Mesenteric fat pad (tissue), 1 donor: ENCODE measurements at regions not wholly inside any gene's neighbourhood (a gene's known extent, or its start where the extent isn't known, plus 50 kb on each side); places are given as distances from the start of the nearest gene placed in this dataset.
"Not testable (repeated sequence)": the region's sequence is repeated elsewhere in the genome, so short reads cannot be mapped to it uniquely, and the experiment has no call there.

ENCODE experiments used
- DNase-seq: peaks from one replicate; pipeline ENCODE4 v3.0.0-alpha.2; 2020; ENCODE audit warnings: low spot score
- donor health status: DM: yes; HTN: yes; CAD: no.

- no peak for DNase-seq
Observed at GRCh38 chr15:20369500-20369899, 172.1 kb downstream of the GOLGA6L6 start.

DNA sequence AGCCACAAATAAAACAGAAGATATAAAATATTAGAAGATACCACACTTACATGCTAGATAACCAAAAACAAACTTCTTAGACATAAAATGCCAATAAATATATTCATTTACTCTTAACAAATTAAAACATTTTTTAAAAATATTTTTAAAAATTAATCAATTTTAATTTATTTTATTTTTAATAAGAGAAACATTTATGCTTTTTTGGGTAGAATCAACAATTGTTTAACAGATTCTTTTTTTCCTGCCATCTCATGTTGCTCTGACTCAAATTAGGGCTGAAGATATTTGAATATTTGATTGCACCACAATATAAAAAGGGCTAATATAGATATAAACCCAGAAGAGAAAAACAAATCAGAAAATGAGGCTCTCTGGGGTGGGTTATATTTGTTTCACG lies 172.6 kb downstream of the GOLGA6L6 start:
- no peak for DNase-seq

DNA sequence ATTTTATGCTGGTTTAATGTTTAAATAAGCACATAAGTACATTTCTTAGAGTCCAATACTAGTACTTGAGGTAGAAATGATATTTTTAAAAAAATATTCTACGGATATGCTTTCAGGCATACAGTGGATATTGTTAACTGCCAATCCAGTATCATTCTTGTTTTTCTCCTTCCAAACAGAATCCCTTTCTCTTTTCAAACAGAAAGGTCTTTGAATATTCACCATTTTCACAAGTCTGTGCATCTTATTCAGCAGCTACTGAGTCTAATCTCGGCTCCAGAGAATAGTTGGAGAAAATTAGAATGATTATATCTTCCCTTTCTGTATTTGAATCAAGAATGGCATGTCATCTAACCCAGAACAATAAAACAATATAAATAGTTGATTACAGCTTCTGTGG lies 174.5 kb downstream of the GOLGA6L6 start:
- DNase-seq: no peak

GRCh38 chr15:20363591-20363990 lies 178.0 kb downstream of the GOLGA6L6 start:
- not testable (repeated sequence) for DNase-seq

DNA sequence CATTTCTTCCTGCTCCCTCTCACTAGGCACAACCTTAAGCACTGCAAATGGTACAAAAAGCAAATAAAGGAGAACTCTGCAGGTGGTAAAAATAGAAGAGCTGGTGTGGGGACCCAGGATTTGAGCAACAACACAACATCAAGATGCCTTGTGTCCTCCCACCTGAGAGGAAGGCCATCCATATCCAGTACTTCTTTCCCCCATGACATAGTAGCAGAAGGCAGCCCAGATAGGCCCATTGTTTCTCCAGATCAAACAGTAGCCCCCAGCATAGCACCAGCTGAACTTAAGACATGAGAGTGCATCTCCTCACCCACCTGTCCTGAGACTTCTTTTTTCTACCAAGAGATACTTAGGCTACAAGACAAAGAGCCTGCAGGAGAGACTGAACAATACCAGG lies 180.5 kb downstream of the GOLGA6L6 start:
- no peak for DNase-seq

DNA sequence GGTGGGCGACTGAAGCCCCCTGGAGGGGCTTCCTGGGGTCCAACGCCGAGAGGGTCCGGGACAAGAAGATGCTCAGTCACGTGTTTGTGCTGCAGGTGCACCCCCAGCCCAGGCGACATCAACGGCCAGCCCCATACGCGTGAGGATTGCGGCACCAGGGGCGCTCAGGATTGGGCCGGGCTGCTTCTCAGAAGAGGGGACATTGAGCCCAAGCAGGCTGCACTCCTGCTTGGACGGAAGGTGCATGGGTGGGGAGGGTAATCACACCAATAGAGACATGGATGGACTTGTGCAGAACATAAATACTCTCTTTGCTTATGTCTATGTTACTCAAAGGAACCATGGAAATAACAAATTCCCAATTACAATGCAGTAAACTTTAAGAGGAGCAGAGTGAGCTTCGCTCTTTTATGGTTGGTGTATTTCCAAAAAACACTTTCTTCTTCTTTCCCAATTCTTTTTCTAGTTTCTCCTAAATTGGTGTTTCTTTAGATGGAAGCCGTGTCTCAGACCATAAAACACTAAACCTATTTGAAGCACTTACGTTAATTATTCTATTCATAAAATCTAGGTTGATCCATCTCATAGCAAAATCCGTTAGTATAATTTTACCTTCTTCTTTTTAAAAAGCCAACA lies 182.7 kb downstream of the GOLGA6L6 start:
- DNase-seq: no peak

DNA sequence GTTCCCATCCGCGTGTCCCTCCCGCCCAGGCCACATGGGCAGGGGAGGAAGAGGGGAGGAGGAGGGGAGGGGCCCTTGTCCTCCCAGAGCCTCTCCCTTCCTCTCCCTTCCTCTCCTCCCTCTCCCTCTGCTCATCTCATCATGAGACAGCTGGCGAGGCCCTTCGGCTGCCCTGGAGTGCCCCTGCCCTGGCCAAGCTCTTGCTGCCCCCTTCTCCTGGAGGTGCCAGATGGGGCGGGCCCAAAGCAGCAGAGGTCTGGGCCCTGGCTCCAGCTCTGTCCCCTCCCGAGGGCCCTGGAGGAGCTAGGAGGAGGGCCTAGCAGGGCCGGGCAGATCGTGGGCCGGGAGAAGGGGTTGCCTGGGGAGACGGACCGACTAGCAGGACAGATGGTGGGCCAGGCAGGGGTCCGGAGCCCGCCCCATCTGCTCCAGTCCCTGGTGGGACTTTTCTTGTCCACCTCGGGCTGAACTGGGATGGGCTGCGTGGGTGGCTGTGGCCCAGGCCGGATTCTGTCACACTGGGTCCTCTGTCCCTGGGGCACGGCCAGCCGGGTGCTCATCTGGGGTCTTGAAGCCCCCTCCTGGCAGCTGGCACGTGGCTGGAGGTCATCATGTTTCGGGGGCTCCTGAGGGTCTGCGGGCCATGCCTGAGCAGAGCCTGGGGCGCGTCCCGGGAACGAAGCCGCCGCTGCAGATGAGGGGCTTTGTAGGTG lies 183.4 kb downstream of the GOLGA6L6 start:
- peak; percentile 93 for DNase-seq

- DNase-seq: peak; percentile 93
Observed at GRCh38 chr15:20357481-20358065, 184.0 kb downstream of the GOLGA6L6 start.

DNA sequence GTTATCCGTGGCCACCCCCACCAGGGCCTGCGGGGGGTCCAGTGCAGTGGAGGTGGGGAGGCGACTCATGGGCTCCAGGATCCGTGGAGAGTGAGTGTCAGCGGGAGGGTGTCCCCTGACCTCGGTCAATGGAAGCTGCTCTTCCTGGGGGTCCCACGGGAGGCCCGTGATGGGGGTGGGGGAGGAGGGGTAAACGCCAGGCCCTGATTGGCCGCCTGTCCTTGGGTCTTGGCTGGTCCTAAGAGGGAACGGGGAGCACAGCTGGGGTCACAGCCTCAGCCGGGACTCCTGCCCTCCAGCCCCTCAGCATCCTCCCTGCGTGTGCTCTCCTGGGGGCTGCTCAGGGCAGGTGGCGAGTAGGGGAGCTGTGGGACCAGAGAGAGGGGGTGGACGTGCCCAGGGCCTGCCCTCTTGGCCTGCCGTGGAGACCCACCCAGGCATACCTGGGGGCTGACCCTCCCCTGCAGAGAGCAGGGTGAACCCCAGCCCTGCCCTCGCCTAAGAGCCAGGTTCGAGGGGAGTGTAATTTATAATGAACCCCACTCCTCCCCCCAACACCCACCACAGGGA lies 184.6 kb downstream of the GOLGA6L6 start:
- peak; percentile 91 for DNase-seq

GRCh38 chr15:20356444-20356910 lies 185.1 kb downstream of the GOLGA6L6 start:
- DNase-seq: peak; percentile 93

DNA sequence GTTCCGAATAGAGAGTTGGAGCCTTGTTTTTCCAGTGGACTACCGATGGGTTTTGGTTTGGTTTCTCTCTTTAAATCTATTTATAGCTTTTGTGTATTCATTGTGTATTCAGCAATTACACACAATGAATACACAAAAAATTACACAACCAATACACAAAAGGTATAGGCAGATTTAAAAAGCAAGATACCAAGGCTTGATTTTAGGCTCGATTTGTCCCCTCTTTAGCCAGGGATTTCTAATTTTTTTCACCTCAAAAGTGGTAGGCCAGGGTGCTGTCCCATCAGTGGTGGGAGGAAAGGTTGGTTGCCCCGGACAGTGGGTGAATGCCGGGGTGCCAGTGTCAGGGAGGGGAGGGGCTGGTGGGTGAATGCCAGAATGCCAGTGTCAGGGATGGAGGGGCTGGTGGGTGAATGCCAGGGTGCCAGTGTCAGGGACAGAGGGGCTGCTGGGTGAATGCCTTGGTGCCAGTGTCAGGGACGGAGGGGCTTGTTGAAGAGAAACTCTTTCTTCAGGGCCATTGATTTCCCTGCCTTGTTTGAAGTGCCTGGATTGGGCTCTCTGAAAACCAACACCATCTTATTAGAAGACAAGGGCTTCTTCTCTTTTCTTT lies 186.2 kb downstream of the GOLGA6L6 start:
- no peak for DNase-seq

GRCh38 chr15:20354884-20355223 lies 186.7 kb downstream of the GOLGA6L6 start:
- DNase-seq: not testable (repeated sequence)

DNA sequence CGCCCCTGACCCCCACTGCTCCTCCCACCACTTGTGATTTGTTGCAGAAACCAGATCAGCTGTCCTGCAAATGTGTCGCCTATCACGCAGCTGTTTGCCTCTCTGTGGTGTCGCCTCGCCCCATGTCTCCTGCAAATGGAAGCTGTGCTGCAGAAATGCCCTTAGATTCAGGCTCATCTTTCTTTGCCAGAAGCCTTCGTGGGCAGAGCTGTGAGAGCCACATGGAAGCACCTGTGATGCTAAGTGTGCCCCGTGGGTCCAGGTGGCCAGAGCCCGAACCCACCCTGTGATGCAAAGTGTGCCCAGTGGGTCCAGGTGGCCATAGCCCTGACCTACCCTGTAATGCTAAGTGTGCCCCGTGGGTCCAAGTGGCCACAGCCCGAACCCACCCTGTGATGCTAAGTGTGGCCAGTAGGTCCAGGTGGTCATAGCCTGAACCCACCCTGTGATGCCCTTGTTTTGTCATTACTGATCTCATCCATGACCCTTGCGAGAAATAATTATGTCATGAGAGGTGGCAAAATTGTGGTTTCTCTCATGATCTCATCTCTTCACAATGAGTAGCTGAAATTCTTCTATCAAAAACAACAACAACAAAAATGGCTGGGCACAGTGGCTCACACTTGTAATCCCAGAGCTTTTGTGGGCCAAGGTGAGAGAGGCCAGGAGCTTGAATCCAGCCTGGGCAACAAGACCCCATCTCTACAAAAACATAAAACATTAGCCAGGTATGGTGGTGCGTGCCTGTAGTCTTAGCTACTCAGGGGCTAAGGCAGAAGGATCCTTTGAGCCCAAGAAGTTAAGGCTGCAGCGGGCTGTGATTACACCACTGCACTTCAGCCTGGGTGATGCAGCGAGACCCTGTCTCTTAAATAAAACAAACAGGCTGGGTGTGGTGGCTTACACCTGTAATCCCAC lies 187.4 kb downstream of the GOLGA6L6 start:
- DNase-seq: peak; percentile 92

DNA sequence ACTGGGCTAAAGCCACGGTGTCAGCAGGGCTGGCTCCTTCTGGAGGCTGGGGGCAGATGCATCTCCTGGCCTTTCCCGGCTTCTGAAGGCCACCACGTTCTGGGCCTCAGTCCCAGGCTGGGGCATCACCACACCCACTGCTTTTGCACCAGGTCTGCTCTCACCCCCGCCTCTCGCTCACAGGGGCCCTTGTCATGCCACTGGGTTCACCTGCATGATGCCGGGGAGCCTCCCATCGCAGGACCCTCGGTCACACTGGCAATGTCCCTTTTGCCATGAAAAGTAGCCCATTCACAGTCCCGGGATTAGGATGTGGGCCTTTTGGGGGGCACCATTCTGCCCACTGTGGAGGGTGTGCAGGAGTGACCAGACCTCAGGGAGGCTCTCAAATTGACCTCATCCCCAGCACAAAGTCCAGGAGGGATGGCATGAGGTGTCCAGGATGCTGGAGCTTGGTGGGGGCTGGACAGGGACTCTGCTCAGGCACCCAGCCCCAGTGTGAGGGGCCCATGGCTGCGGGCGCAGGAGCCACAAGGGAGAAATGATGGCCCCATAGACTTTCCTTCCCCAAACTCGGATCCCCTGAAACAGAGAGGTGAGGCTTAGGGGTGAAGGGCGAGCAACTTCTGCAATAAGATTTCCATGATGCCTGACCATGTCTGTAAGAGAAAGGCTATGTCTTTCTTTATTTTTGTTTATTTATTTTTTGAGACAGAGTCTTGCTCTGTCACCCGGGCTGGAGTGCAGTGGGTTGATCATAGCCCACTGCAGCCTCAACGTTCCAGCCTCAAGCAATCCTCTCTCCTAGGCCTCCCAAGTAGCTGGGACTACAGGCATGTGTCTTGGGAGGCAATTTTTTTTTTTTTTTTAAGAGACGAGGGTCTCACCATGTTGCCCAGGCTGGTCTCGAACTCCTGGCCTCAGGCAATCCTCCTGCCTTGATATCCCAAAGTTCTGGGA lies 189.1 kb downstream of the GOLGA6L6 start:
- no peak for DNase-seq

- peak; percentile 91 for DNase-seq
Observed at GRCh38 chr15:20351448-20351971, 190.1 kb downstream of the GOLGA6L6 start.

DNA sequence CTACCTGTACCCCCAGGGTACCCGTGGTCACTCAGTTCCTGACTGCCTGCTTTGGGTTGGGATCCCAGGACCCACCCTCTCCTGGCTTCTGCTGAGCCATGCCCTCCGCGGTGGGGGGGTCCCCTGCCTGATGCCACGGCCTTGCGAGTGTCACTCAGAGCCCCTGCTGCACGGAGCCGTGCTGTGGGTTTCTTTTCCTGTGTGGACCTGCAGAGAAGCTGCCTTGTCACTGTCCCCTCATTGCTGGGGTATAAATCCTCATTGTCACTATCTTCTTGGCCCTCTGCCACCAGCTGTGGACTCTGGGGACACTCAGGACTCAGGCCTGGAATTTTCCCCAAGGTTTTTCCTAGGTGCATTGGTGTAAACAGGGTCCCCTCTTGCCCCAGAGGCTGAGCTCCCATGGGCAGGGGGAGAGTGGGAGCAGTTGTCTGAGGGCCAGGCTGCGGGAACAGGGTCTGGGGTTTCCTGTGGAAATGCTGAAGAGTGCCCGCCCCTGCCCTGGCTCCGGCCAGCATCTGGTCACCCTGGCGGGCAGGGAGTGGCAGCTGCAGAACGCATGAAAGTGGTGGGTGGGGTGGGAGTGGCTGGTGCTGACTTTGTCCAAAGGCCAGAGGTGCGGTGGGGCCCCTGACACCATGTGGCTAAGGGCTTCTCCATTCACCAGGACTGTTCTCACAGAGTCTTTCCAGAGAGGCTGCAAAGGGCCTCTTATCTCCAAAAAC lies 191.7 kb downstream of the GOLGA6L6 start:
- peak; percentile 92 for DNase-seq

DNA sequence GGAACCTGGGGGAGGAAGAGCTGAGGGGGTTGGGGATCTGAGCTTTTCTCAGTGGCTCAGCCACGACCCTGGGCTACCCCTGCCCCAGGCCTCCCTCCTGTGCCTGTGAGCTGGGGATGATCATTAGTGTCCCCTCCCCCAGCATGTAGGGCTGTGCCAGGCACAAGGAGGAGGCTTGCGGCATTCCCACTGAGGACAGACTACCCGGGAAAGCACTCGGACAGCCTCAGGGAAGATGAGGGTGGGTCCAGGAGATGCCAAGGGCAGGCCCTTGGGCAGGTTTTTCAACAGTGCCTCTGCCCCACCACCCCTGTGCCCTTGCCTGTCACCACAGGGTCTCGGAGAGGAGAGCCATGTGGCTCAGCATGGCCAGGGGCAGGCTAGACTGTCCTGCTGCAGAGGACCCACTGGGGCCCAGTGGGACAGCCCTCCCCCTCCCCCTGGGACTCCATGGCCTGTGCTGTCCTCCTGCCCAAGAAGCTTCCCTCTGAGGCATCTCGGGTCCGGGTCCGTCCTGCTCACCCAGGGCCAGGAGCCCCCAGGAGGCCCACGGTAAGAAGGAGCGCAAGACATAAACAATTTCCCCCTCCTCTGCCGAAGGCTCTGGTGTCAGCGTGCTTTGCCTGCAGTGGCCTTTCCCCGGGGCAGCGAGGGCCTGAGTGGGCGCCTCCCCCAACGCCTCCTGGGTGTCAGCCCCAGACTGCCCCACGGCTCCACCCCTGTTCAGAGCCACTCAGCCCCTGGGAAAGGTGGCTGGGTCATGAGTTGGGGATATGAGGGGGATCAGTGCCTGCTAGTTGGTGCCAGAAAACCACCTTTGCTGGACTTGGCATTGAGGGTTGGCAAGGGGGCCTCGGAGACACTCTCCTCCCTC lies 192.5 kb downstream of the GOLGA6L6 start:
- peak; percentile 92 for DNase-seq
